AG09309 (cell line): ENCODE measurements at regions not wholly inside any gene's neighbourhood (a gene's known extent, or its start where the extent isn't known, plus 50 kb on each side); places are given as distances from the start of the nearest gene placed in this dataset.

Experiments
- DNase-seq: peaks from one replicate; pipeline ENCODE4 v3.0.0-alpha.2; 2010; ENCODE audit warnings: low read depth
- H3K4me3 ChIP-seq: 2 replicates; pipeline ENCODE4 v1.5.1; 2011; ENCODE audit warnings: mild to moderate bottlenecking, low read depth, low read length, moderate library complexity; ENCODE audit not compliant: control insufficient read depth
- TF ChIP-seq, protein P1 (sequence below): IDR thresholded peaks from 2 replicates; pipeline ENCODE4 v1.5.1; 2011; ENCODE audit warnings: mild to moderate bottlenecking, low read depth, low read length, inconsistent platforms; ENCODE audit not compliant: insufficient read depth, control insufficient read depth; ENCODE audit errors: missing control alignments

- DNase-seq = no peak
- TF ChIP-seq, protein P1, sequence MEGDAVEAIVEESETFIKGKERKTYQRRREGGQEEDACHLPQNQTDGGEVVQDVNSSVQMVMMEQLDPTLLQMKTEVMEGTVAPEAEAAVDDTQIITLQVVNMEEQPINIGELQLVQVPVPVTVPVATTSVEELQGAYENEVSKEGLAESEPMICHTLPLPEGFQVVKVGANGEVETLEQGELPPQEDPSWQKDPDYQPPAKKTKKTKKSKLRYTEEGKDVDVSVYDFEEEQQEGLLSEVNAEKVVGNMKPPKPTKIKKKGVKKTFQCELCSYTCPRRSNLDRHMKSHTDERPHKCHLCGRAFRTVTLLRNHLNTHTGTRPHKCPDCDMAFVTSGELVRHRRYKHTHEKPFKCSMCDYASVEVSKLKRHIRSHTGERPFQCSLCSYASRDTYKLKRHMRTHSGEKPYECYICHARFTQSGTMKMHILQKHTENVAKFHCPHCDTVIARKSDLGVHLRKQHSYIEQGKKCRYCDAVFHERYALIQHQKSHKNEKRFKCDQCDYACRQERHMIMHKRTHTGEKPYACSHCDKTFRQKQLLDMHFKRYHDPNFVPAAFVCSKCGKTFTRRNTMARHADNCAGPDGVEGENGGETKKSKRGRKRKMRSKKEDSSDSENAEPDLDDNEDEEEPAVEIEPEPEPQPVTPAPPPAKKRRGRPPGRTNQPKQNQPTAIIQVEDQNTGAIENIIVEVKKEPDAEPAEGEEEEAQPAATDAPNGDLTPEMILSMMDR = no peak
- no peak overlapping the region for H3K4me3 ChIP-seq
These were observed 112.1 kb downstream of the RND3 start for GRCh38 chr2:150375333-150375732.

GRCh38 chr2:150374492-150374891, 113.0 kb downstream of the RND3 start:
- no peak for DNase-seq
- no peak overlapping the region for H3K4me3 ChIP-seq
- TF ChIP-seq, protein P1 = no peak

DNA sequence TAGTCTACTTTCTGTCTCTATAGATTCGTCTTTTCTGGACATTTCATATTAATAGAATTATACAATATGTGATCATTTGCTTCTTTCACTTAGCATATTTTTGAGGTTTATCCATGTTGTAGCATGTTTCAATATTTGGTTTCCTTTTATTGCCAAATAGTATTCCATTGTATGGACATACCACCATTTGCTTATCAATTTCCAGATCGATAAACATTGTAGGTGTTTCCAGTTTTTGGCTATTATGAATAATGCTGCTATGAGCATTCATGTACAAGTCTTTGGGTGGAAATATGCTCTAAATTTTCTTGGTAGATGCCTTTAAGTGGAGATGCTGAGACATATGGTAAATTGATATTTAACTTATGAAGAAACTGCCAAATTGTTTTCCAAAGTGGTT, 114.1 kb downstream of the RND3 start:
- TF ChIP-seq, protein P1 = no peak
- DNase-seq = no peak
- H3K4me3 ChIP-seq = no peak overlapping the region

DNA sequence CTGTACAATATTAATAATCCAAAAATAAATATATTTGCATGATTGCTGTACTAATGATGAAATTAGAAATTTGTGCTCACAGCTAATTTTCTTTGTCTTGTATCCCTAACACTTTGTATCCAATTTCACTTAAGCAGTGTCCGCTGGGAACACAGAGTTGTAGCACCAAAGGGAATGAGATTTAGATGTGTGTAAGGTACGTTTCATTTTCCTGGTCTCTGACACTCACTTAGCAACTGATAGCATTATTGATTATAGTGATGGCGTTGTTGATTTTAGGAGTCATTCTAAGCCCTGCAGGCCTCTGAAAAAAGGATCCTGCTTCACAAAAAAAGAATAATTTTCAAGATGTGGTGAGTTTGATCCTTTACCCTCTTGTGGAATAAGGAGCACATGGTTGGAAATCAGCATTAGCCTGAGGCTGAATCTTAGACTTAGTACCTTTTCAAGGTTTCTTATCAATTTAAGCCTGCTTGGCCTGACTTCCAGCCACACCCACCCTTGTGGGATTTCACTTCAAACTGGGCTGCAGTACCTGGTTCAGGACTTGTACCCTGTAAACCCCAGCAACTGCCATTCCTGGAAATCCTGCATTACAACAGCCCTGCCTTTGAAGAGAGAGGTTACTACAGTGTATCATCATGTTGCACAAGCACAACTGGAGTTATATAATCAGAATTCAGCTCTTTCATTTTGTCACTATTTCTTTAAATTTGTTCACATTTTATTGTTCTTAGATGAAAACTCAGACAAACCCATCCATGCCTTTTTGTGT, 116.2 kb downstream of the RND3 start:
- DNase-seq = no peak
- TF ChIP-seq, protein P1 = no peak
- no peak overlapping the region for H3K4me3 ChIP-seq

- TF ChIP-seq, protein P1 = no peak
- H3K4me3 ChIP-seq = no peak overlapping the region
- DNase-seq = no peak
These were observed 116.9 kb downstream of the RND3 start for GRCh38 chr2:150370561-150370960.

- TF ChIP-seq, protein P1 = no peak
- H3K4me3 ChIP-seq = no peak overlapping the region
- no peak for DNase-seq
These were observed 117.6 kb downstream of the RND3 start for GRCh38 chr2:150369862-150370261.

DNA sequence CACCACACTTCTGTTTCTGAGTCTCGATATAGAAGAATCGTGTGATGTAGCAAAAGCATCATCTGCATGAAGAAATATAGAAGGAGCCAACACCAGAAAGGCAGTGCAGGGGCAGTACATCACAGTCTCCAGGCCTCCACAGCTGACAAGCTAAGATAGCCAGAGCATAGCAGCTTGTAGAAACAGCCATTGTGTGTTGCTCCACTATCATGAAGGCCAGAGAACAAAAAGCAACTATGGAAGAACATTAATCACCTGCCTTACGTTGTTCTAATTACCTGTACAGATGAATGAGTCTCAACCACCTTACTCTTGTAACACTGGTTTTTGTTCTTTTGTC, 129.0 kb downstream of the RND3 start:
- DNase-seq = no peak
- no peak overlapping the region for H3K4me3 ChIP-seq
- TF ChIP-seq, protein P1 = no peak
